Brain microvascular endothelial cell (primary cell): ENCODE measurements at regions not wholly inside any gene's neighbourhood (a gene's known extent, or its start where the extent isn't known, plus 50 kb on each side); places are given as distances from the start of the nearest gene placed in this dataset.

ENCODE experiments used
- DNase-seq: peaks from one replicate; pipeline ENCODE4 v3.0.0-alpha.2; 2020
- H3K27ac ChIP-seq: fragments of 250-450 bp; sonication (Bioruptor Pico); 2 replicates; pipeline ENCODE4 v1.5.1; 2020; ENCODE audit warnings: mild to moderate bottlenecking, moderate library complexity
- H3K27me3 ChIP-seq: fragments of 250-450 bp; sonication (Bioruptor Pico); replicated peaks from 2 replicates; pipeline ENCODE4 v1.5.1; 2020; ENCODE audit warnings: mild to moderate bottlenecking
- H3K36me3 ChIP-seq: fragments of 250-450 bp; sonication (Bioruptor Pico); replicated peaks from 2 replicates; pipeline ENCODE4 v1.5.1; 2020; ENCODE audit warnings: mild to moderate bottlenecking
- H3K4me3 ChIP-seq: 2 replicates; pipeline ENCODE4 v1.5.1; 2011; ENCODE audit warnings: low read depth, mild to moderate bottlenecking, control low read depth, low read length, moderate library complexity
- CTCF ChIP-seq: IDR thresholded peaks from 2 replicates; pipeline ENCODE4 v1.5.1; 2011; ENCODE audit warnings: low read depth, mild to moderate bottlenecking, moderate library complexity, low read length, control low read depth, inconsistent platforms; ENCODE audit errors: missing control alignments
- in situ Hi-C: cut with HindIII; loops from 2 replicates; pipeline ENCODE4 v1.10.0; 2017; ENCODE audit warnings: low sequenced_read_pairs, low pct_ligation_motif_present

DNA sequence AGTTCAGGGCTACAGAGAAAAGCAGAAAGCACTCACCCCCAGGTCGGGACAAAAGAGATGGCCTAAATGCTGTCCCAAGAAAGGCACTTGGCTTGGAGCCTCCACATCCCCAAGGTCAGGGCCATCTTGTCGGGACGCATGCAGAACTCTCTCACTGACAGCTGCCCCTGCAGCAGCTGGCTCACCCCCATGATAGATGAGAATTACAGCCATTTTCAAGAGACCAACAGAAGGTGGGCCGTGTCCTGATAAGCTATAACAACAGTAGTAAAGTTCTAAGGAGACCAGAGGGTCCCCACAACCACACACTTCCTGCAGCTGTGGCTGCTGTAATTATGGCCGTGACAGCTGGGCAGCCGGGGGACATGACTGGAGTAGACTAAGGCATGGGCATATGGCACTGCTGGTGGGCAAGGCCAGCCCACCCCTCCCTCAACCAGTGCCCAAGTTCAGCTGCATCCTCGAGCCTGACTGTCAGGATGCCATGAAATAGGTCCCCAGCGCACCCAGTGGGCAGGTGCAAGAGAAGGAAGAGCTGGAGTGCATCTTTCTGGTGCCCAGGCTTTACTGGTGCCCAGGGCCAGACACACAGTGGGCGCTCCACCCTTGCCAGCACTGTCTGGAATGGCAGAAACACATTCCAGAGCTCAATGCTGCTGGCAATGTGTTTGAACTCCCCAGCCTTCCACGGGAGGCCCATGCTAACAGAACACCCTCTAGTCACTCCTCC, 436.7 kb upstream of the ZNF507 start:
- H3K27ac ChIP-seq: no peak overlapping the region
- in situ Hi-C loops: no loop called here
- no peak for TF ChIP-seq CTCF

DNA sequence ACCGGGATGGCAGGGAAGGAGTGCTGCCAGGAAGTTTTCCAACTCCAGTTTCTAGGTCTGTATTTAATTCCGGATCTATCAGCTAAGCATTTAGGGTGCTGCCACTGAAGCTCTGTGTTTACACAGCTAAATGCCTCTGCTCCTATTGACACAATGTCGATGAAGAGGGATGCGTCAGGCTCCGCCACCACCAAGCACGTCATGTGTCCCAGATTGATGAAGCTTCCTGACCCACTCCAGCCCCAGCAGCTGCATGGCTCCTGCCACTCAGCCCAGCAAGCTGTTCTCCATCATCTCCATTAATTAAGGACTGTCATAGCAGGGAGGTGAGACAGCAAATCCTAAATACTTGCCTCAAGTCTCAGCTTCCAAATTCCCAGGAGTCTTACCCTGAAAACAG, 435.2 kb upstream of the ZNF507 start:
- Histone ChIP-seq H3K36me3 (no peaks in the 10 kb centered on the region), H3K27me3 (no peaks in the 10 kb centered on the region), H3K27ac (no peak overlapping the region), H3K4me3 (no peak overlapping the region)
- in situ Hi-C loops: no loop called here
- no peak for DNase-seq
- no peak for TF ChIP-seq CTCF

More for the DNA sequence above, 436.7 kb upstream of the ZNF507 start:
- DNase-seq: no peak
- H3K4me3 ChIP-seq: no peak overlapping the region
- H3K36me3 ChIP-seq: no peaks in the 10 kb centered on the region
- no peaks in the 10 kb centered on the region for H3K27me3 ChIP-seq

DNA sequence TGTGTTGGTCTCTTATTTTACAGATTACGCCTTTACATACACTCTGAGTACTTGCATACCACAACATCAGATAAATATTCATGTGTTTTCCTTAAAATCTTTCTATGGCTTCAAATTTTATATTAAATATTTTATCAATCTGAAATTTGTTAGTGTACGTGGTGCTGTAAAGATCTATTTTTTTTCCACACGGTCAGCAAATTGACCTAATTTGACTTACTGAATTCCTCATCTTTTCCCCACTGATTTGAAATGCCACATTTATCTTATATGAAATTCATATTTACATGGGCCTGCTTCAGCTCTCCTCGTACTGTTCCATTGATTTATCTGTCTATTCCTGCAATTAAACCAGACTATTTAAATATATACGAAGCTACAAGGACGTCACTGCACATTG, 433.8 kb upstream of the ZNF507 start:
- no peak for DNase-seq
- Histone ChIP-seq H3K27ac (no peak overlapping the region), H3K27me3 (no peaks in the 10 kb centered on the region), H3K4me3 (no peak overlapping the region), H3K36me3 (no peaks in the 10 kb centered on the region)
- no peak for TF ChIP-seq CTCF
- in situ Hi-C loops: no loop called here

- no peaks in the 10 kb centered on the region for H3K27me3 ChIP-seq
- H3K4me3 ChIP-seq: no peak overlapping the region
- no peak overlapping the region for H3K27ac ChIP-seq
- no peak for DNase-seq
- in situ Hi-C loops: no loop called here
- H3K36me3 ChIP-seq: no peaks in the 10 kb centered on the region
- no peak for TF ChIP-seq CTCF
Observed at GRCh38 chr19:31913103-31913661, 432.2 kb upstream of the ZNF507 start.

DNA sequence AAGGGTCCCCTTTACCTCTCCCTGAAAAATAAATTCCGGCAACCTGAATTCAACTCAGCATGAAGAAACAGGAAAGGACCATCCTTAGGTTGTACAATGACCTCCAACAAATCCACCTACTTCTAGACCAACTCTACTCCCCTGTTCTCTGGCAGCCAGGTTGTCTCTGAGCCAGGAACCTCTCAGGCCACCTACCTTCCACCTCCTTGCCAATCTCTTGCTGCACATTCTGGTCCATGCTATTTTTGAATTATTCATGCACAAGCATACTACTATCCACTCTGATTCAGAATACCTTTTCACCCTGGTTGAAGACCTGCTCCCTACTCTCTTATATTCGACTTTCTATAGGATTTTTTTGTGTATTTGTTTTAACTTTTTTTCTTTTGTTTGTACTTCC, 415.0 kb upstream of the ZNF507 start:
- in situ Hi-C loops: no loop called here
- TF ChIP-seq CTCF: no peak
- DNase-seq: no peak
- Histone ChIP-seq H3K4me3 (no peak overlapping the region), H3K27me3 (no peaks in the 10 kb centered on the region), H3K36me3 (no peaks in the 10 kb centered on the region), H3K27ac (no peak overlapping the region)

DNA sequence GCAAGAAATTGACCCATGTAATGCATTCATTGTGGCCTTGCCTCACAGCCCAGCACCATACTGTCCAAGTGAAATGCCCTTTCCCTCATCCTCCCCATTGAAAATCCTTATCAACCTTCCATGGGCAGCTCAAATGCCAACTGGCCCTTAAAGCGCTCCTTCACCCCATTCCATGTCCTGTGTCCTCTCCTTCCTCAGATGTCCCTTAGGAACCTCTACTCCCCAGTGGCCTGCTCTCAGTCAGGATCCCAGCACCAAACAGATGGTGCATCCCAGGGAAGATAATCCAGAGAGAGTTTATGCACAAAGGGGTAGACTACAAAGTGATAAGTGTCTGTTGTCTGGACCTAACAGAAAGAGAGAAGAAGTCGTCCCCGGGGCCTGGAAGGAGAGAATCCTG, 407.4 kb upstream of the ZNF507 start:
- Histone ChIP-seq H3K36me3 (no peaks in the 10 kb centered on the region), H3K27ac (no peak overlapping the region), H3K27me3 (no peaks in the 10 kb centered on the region), H3K4me3 (no peak overlapping the region)
- TF ChIP-seq CTCF: no peak
- in situ Hi-C loops: no loop called here
- DNase-seq: no peak
